Uterus (tissue), 3 donors: ENCODE measurements at regions not wholly inside any gene's neighbourhood (a gene's known extent, or its start where the extent isn't known, plus 50 kb on each side); places are given as distances from the start of the nearest gene placed in this dataset.

Experiments used
- DNase-seq, 2 donors: peaks; one replicate each; pipeline ENCODE4 v3.0.0-alpha.2; 2019 to 2020
- H3K27ac ChIP-seq, 2 donors: fragments of 200-600 bp; sonication (generic); 1 replicate in 1 of 2; 2 replicates in 1 of 2; pipeline ENCODE4 v1.5.1; 2016 to 2018
- H3K27me3 ChIP-seq, 2 donors: fragments of 200-600 bp; sonication (generic); one replicate each; pipeline ENCODE4 v1.5.1; 2018 to 2019; ENCODE audit warnings: control low read depth in 1 of 2
- H3K36me3 ChIP-seq, 2 donors: fragments of 200-600 bp; sonication (generic); one replicate each; pipeline ENCODE4 v1.5.1; 2019; ENCODE audit warnings: control low read depth in 1 of 2
- H3K4me1 ChIP-seq, 2 donors: fragments of 200-600 bp; sonication (generic); one replicate each; pipeline ENCODE4 v1.5.1; 2018 to 2019; ENCODE audit warnings: control low read depth in 1 of 2
- H3K4me3 ChIP-seq, 2 donors: fragments of 200-600 bp; sonication (generic); 1 replicate in 1 of 2; 2 replicates in 1 of 2; pipeline ENCODE4 v1.5.1; 2018 to 2019; ENCODE audit warnings: mild to moderate bottlenecking in 1 of 2
- H3K9me3 ChIP-seq, 2 donors: fragments of 200-600 bp; sonication (generic); one replicate each; pipeline ENCODE4 v1.5.1; 2019; ENCODE audit warnings: control low read depth in 1 of 2
- CTCF ChIP-seq, 4 experiments: fragments of 200-600 bp in 2 of 4; fragments of 450-650 bp in 2 of 4; sonication (generic) in 2 of 4; IDR thresholded peaks; one replicate each; pipeline ENCODE4 v1.5.1; 2016 to 2019; ENCODE audit warnings: antibody characterized with exemption in 4 of 4, mild to moderate bottlenecking in 2 of 4, moderate library complexity in 1 of 4
- POLR2A ChIP-seq, 2 donors: fragments of 450-650 bp; IDR thresholded peaks; one replicate each; pipeline ENCODE4 v1.6.1; 2016; ENCODE audit warnings: antibody characterized with exemption in 2 of 2, mild to moderate bottlenecking in 1 of 2, moderate library complexity in 1 of 2
- intact Hi-C: fragments of 100-400 bp; cut with DNase I; formaldehyde crosslinking; loops from one replicate; pipeline ENCODE4 v1.15.1; 2023; ENCODE audit warnings: low total_unique reads
- donor health status: DM: yes; HTN: yes; CAD: no.

GRCh38 chr3:59540241-59540640 is 490.4 kb upstream of the CFAP20DC start:
- Histone ChIP-seq H3K4me3 (no peak overlapping the region), H3K4me1 (no peaks in the 10 kb centered on the region), H3K27me3 (no peaks in the 10 kb centered on the region), H3K36me3 (no peaks in the 10 kb centered on the region), H3K9me3 (no peaks in the 10 kb centered on the region), H3K27ac (no peak overlapping the region)
- DNase-seq = no peak
- intact Hi-C loops = no loop called here
- TF ChIP-seq CTCF (IDR thresholded peaks at IDR 0.05) (no peak), POLR2A (IDR thresholded peaks at IDR 0.05) (no peak)

- H3K27ac ChIP-seq = no peak overlapping the region
- no peak for TF ChIP-seq POLR2A (IDR thresholded peaks at IDR 0.05)
- TF ChIP-seq CTCF (IDR thresholded peaks at IDR 0.05) = no peak
- no peaks in the 10 kb centered on the region for H3K4me1 ChIP-seq
- H3K9me3 ChIP-seq = no peaks in the 10 kb centered on the region
- DNase-seq = no peak
- H3K4me3 ChIP-seq = no peak overlapping the region
- no peaks in the 10 kb centered on the region for H3K36me3 ChIP-seq
- H3K27me3 ChIP-seq = no peaks in the 10 kb centered on the region
- intact Hi-C loops = no loop called here
Measured at GRCh38 chr3:59538753-59539432, 489.1 kb upstream of the CFAP20DC start.

- H3K4me3 ChIP-seq = no peak overlapping the region
- intact Hi-C loops = no loop called here
- DNase-seq = no peak
- no peaks in the 10 kb centered on the region for H3K27me3 ChIP-seq
- H3K27ac ChIP-seq = peak overlapping the region; percentile 45 to 53
- no peak for TF ChIP-seq POLR2A (IDR thresholded peaks at IDR 0.05)
- TF ChIP-seq CTCF (IDR thresholded peaks at IDR 0.05) = no peak
- no peaks in the 10 kb centered on the region for H3K4me1 ChIP-seq
- no peaks in the 10 kb centered on the region for H3K9me3 ChIP-seq
- H3K36me3 ChIP-seq = no peaks in the 10 kb centered on the region
Measured at GRCh38 chr3:59535791-59536221, 486.0 kb upstream of the CFAP20DC start.

GRCh38 chr3:59531994-59532393 is 482.2 kb upstream of the CFAP20DC start:
- Histone ChIP-seq H3K36me3 (no peaks in the 10 kb centered on the region), H3K27me3 (no peaks in the 10 kb centered on the region), H3K4me3 (no peak overlapping the region), H3K27ac (no peak overlapping the region), H3K4me1 (no peaks in the 10 kb centered on the region), H3K9me3 (no peaks in the 10 kb centered on the region)
- DNase-seq = no peak
- intact Hi-C loops = no loop called here
- TF ChIP-seq CTCF (IDR thresholded peaks at IDR 0.05) = no peak
- no peak for TF ChIP-seq POLR2A (IDR thresholded peaks at IDR 0.05)

GRCh38 chr3:59531066-59531745 is 481.4 kb upstream of the CFAP20DC start:
- Histone ChIP-seq H3K4me3 (no peak overlapping the region), H3K27ac (no peak overlapping the region), H3K4me1 (no peaks in the 10 kb centered on the region), H3K36me3 (no peaks in the 10 kb centered on the region), H3K27me3 (no peaks in the 10 kb centered on the region), H3K9me3 (no peaks in the 10 kb centered on the region)
- TF ChIP-seq CTCF (IDR thresholded peaks at IDR 0.05) (no peak), POLR2A (IDR thresholded peaks at IDR 0.05) (no peak)
- DNase-seq = no peak
- intact Hi-C loops = no loop called here
